Putamen (tissue), 1 donor: ENCODE measurements at regions not wholly inside any gene's neighbourhood (a gene's known extent, or its start where the extent isn't known, plus 50 kb on each side); places are given as distances from the start of the nearest gene placed in this dataset.
"Not testable (repeated sequence)": the region's sequence is repeated elsewhere in the genome, so short reads cannot be mapped to it uniquely, and the experiment has no call there.

Source experiments
- DNase-seq: peaks from one replicate; pipeline ENCODE4 v3.0.0-alpha.2; 2016; ENCODE audit warnings: low spot score

GRCh38 chr3:67154429-67154828, 156.3 kb downstream of the KBTBD8 start:
- no peak for DNase-seq

GRCh38 chr3:67167481-67167880, 169.4 kb downstream of the KBTBD8 start:
- no peak for DNase-seq

DNA sequence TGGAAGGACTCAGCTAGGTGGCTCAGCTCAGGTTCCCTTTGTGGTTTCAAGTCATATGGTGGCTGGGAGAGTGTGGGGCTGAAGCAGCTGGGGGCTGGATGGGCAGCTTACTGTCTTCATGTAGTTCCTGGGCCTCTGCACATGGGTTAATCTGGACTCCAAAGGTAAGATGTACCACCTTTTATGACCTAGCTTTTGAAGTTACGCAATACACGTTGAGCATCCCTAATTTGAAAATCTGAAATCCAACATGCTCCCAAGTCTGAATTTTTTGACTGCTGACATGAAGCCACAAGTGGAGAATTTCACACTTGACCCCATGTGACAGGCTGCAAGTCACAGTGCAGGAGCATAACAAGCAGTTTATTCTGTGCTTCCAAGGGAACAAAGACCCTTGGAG, 173.7 kb downstream of the KBTBD8 start:
- no peak for DNase-seq

DNA sequence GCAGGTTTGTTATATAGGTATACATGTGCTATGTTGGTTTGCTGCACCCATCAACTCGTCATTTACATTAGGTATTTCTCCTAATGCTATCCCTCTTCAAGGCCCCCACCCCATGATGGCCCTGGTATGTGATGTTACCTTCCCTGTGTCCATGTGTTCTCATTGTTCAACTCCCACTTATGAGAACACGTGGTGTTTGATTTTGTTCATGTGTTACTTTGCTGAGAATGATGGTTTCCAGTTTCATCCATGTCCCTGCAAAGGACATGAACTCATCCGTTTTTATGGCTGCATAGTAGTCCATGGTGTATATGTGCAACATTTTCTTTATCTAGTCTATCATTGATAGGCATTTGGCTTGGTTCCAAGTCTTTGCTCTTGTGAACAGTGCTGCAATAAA, 175.0 kb downstream of the KBTBD8 start:
- DNase-seq, result not testable (repeated sequence)

DNA sequence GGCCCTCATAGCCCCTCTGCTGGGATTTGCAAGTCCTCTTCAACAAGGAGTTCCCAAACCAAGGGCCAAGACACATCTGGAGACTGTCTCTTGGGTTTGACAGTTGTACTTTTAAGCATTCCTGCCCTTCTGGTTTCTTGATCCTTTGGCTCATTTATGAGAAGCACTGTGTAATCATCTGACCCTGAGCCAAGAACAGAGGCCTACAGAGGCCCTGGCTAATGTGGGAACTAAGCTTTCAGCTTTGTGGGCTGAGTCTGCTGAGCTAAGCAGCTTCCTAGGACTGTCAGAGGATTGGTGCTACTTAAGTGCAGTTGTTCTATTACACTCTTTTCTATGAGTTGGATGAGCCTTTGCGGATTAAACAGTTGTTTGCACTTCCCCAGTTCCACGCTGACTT, 178.3 kb downstream of the KBTBD8 start:
- DNase-seq, result no peak

DNA sequence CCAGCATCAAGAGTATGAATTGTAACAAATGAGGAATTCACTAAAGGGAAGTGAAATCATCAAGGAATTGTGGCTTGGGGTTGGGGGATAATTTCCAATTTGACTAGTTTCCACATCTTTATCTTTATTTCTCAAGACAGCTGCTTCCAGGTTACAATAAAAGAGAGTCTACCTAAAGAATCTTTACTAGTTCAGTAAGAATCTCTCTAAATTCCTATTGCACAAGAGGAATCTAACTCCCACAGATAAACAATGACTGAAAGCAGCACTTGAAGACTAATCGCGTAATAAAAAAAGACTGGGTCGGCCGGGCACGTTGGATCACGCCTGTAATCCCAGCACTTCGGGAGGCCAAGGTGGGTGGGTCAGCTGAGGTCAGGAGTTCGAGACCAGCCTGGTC, 194.4 kb downstream of the KBTBD8 start:
- DNase-seq, result no peak

- DNase-seq, result no peak
Measured at GRCh38 chr3:67196677-67197076, 198.6 kb downstream of the KBTBD8 start.

DNA sequence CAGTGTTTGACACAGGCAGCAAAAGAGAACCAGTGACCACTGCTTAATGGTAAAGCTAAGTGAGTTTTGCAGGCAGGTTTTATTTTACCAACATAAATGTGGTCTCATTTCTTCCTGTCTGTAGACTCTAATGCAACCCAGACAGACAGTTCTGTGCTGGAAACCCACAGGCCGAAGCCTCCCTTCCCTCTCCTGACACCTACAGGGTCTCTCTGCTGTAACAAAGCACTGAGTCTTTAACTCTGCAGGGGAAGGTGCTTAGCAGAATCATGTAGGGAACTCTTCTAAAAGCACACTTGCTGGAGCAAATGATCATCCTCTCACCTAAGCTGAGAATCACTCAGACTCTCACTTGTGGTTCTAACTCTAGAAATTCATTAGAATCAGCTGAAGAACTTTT, 200.3 kb downstream of the KBTBD8 start:
- DNase-seq, result no peak

DNA sequence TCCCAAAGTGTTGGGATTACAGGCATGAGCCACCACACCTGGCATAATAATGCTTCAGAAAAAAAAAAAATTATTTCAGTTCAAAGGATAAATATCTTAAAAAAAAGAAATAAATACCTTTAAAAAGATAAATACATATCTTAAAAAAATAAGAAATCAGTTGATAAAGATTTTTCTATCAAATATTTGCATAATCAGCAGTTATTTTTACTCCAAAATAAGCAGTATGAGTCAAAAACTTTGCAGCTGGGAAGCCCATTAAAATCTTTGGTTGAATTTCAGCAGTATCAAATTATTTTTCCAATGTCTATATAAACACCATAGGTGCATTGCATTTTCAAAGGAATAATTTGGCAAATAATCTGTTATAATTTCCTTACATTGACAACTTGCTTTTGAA, 202.5 kb downstream of the KBTBD8 start:
- no peak for DNase-seq

- no peak for DNase-seq
Measured at GRCh38 chr3:67201026-67201425, 202.9 kb downstream of the KBTBD8 start.

DNA sequence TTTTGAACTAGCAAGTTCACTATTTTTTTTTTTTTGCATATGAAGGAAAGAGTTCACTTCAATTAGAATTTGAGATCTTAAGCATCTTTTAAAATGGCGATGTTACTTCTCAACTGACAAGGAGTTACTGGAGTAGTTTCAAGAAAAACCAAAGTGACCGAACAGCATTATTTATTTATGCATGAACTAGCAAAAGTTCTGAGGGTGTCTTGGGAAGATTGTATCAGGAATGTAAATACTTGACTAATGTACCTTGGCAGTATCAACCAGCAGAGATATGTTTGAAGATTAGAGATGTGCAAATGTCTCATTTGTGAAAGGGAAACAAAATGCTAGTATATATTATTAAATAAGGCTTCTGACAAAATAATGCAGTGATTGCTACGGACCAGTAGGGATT, 203.9 kb downstream of the KBTBD8 start:
- no peak for DNase-seq

DNA sequence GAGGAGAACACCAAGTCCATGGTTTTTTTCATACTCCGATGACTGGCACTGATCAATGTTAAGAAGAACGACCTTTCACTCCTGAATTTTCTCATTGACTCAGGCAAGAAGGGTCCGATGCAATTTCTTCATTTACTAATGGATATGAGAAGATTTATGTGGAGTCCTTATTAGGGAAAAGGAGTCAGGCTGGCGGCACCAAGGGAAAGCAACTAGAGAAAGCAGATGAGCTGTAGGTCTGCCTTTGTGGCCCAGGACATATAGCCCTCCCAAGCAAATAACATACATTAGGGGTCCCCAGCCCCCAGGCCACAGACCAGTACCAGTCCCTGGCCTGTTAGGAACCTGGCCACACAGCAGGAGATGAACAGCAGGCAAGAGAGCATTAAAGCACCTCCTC, 206.8 kb downstream of the KBTBD8 start:
- no peak for DNase-seq

DNA sequence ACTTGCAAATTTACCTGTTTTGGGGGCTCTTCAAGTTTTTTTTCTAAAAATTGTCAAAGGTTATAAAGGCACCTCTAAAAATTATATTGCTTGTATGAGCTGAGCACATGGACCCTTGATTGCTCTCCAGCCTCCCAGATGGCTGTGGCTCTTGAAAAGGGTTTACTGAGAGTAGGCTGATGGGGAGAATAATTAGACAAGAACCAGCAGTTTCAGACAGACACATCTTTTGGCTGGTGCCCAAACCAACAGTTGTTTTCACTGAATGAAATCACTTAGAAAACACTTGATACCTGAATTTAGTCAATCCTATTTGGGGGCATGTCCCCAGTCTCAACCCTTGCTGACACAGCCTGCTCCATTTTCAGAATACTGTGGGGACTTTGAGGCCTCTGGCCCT, 217.6 kb downstream of the KBTBD8 start:
- DNase-seq, result no peak

GRCh38 chr3:67227030-67227429, 228.9 kb downstream of the KBTBD8 start:
- DNase-seq, result no peak

GRCh38 chr3:67228136-67228535, 230.0 kb downstream of the KBTBD8 start:
- DNase-seq, result no peak

GRCh38 chr3:67232642-67233041, 234.5 kb downstream of the KBTBD8 start:
- DNase-seq, result no peak

DNA sequence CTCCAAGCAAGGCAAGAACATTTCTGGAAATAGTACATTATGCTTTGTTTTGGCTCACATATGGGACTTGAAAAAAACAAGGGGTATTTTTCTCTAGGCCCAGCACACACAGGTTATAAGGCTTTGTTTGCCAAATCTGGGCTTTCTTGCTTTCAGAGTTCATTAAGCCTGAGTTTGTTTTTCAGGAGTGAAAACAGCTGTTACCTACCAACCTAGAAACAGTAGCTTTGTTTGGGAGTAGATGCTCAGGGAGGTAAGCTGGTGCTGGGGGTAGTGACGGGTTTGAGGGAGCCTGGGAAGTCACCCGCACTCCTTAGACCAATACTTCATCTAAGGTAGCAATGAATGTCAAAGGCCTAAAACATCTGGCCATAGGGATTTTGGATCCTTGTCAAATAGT, 241.2 kb downstream of the KBTBD8 start:
- DNase-seq, result no peak

- no peak for DNase-seq
Measured at GRCh38 chr3:67241084-67241483, 243.0 kb downstream of the KBTBD8 start.

GRCh38 chr3:67244130-67244529, 246.0 kb downstream of the KBTBD8 start:
- no peak for DNase-seq

DNA sequence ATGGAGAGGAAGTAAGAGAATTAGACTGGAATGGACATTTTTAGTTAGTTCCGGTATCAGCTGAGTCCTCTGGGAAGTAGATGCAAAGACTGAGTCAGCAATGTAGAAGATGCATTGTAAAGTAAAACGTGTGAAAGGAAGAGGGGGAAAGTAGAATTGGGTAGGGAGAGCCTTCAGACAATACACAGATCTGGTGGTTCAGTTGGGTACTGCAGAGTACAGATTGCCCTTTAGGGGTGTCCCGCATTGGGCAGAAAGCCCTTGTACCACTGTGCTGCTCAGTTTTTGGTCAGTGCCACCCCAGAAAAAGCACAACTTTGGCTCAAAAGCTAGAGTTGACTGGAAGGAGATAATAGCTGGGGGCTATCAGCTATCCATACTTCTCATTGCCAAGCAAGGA, 247.4 kb downstream of the KBTBD8 start:
- no peak for DNase-seq

DNA sequence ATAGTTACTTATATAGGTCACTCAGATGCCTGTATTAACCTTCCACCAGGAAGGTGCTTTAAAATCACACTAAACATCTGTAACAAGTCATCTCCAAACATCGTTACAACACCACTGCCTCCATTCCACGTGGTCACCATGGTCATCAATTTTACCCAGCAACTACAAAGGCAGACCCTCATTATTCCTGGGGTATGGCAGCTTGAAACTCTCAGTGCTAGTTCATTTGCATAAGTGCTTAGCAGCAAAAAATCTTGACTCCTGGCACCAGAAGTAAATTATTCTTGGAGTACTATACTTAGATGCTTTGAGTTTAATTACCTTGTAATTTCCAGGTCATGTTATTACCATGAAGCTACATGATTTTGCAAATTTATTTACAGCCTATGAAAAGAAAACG, 250.6 kb downstream of the KBTBD8 start:
- DNase-seq, result no peak

DNA sequence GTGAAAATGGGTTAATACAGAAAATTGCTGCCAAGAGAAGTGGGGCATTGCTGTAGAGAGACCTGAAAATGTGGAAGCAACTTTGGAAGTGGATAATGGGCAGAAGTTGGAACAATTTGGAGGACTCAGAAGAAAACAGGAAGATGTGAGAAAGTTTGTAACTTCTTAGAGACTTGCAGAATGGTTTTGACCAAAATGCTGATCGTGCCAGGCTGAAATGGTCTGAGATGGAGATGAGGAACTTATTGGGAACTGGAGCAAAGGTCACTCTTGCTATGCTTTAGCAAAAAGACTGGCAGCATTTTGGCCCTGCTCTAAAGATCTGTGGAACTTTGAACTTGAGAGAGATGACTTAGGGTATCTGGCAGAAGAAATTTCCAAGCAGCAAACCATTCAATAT, 254.8 kb downstream of the KBTBD8 start:
- peak; percentile 11 for DNase-seq

DNA sequence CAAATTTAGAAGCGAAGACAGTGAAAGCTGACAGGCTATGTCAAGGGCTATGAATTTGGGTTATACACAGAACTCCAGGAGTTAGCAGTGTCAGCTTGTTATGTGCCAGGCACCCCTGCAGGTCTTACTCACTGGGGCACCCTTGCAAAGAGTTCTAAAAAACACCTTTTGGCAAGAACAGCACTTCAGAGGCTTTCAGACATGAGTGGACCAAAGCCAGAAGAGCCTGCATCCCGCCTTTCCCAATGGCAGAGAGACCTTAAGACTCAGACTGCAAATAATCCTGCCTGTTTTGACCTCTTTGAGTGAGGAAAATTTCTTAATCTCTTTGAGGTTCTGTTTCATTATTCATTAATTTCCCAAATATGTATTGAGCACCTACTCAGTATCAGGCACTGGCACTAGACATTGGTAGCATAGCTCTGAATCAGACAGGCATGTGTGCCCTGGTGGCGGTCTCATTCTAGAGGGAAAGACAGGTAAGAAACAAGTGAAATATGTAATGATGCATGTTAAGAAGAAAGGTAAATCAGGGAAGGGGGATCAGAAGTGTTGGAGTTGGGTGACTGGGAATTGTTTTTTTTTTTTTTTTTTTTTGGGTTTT, 280.0 kb downstream of the KBTBD8 start:
- DNase-seq, result no peak

- DNase-seq, result no peak
Measured at GRCh38 chr3:67286586-67286985, 288.5 kb downstream of the KBTBD8 start.
